SK-N-MC (cell line): ENCODE measurements at regions not wholly inside any gene's neighbourhood (a gene's known extent, or its start where the extent isn't known, plus 50 kb on each side); places are given as distances from the start of the nearest gene placed in this dataset.

Experiments
- EZH2 ChIP-seq: fragments of 200-600 bp; sonication (generic); IDR thresholded peaks from one replicate; pipeline ENCODE4 v1.6.1; 2017; ENCODE audit warnings: antibody characterized with exemption
- FOXP2 ChIP-seq: optimal IDR thresholded peaks from 2 replicates; pipeline ENCODE3; 2011; ENCODE audit warnings: mild to moderate bottlenecking, moderate library complexity; ENCODE audit not compliant: insufficient read depth; ENCODE audit errors: extremely low read length, control extremely low read depth
- POLR2AphosphoS5 ChIP-seq: IDR thresholded peaks from 2 replicates; pipeline ENCODE4 v1.6.1; 2012; ENCODE audit warnings: mild to moderate bottlenecking, low read depth, low read length, borderline replicate concordance

GRCh38 chr5:74535926-74536325 lies 104.6 kb downstream of the ENC1 start:
- TF ChIP-seq POLR2AphosphoS5, result no peak
- no peak for TF ChIP-seq EZH2
- no peak for TF ChIP-seq FOXP2
